Frontal cortex (tissue), 3 donors: ENCODE measurements at regions not wholly inside any gene's neighbourhood (a gene's known extent, or its start where the extent isn't known, plus 50 kb on each side); places are given as distances from the start of the nearest gene placed in this dataset.
"Not testable (repeated sequence)": the region's sequence is repeated elsewhere in the genome, so short reads cannot be mapped to it uniquely, and the experiment has no call there.

Source experiments
- DNase-seq, 2 donors: peaks; one replicate each; pipeline ENCODE4 v3.0.0; 2012; ENCODE audit warnings: low spot score in 2 of 2
- FAIRE-seq: peaks from 2 replicates; lab custom pipeline; 2012; peaks lifted over from hg19 to GRCh38; lab: Jason Lieb, UNC
- donor health status: control.
- donor health status: control.
- donor health status: control.

DNA sequence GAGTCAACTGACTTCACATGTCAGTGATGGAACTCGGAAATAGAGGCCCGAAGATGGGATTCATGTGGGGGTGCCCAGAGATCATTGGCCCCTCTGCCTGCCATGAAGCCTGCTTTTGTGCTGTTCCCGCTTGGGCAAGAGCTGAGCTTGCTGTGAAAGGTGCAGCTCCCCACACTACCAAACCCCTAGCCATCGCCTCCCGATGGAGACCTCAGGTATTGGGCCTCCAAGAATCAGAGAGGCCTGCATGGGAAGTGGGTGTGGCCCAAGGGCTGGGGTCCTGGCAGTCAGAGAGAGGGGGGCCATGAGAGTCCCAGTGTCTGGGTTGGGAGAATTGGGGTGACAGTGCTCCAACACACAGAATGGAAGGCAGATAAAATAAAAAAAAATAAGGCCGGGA, 160.9 kb downstream of the SOD2 start:
- FAIRE-seq (no peak), DNase-seq (no peak)

GRCh38 chr6:159529934-159530333, 163.1 kb downstream of the SOD2 start:
- FAIRE-seq = no peak
- DNase-seq = no peak

DNA sequence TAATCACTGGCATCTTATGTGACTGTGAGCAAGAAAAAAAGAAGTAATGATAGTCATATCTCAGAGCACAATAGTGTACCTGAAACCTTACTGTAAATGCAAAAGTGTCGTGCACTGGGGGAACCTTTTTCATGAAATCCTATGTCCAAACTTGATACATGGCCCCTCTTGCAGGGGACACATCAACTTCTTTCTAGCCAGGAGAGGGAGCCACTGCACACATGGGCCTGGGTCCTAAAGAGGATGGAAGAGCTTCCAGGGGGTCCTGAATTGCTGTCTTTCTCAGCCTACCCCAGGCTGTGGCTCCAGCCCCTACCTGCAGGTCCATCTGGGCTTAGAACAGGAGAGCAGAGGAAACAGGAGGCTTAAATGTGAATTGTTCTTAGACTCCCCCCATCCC, 165.7 kb downstream of the SOD2 start:
- FAIRE-seq = no peak
- no peak for DNase-seq

DNA sequence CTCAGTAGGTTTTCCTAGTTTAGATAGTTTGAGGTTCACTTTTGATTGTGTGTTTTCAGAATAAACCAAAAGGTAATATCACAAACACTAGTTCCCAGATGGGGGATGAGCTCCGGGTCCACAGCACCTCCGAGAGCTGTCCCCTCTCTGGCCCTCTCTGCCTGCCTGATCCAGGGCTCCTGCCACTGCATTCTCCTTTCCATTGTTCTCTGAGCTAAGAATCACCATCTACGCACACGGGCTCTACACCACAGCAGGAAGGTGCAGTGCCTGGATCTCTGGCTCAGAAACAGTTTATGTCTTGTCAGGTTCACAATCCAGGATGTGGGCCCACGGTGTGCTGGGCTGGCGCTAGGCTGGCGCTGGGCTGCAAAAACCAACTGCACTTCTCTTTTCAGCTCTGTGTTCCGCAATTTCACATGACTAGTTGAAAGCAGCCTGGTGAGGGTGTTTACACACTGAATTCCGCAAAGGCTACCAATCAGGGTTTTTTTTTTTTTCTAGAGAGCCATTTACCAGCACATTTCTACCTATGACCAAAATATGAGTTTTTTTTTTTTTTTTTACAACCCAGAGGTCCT, 167.5 kb downstream of the SOD2 start:
- no peak for FAIRE-seq
- no peak for DNase-seq

DNA sequence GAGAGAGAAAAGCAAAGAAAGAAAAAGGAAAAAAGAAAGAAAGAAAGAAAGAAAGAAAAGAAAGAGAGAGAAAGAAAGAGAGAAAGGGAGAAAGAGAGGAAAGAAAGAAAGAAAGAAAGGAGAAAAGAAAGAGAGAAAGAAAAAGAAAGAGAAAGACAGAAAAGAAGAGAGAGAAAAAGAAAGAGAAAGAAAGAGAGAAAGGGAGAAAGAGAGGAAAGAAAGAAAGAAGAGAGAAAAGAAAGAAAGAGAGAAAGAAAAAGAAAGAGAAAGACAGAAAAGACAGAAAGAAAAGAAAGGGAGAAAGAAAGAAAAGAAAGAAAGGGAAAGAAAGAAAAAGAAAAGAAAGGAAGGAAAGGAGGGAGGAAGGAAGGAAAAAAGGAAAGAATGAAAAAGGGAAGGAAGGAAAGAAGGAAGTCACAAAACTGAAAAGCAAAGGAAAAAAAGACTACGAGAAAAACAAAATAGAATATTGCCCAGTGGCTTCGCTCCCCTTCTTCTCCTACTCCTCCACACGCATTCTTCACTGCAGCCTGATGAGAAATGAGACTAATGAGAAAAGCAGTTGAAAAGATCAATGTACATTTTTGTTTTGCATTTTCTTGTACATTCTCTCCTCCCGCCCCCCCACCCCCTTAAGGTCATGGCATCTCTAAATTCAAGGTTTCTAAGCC, 170.0 kb downstream of the SOD2 start:
- no peak for DNase-seq
- no peak for FAIRE-seq

DNA sequence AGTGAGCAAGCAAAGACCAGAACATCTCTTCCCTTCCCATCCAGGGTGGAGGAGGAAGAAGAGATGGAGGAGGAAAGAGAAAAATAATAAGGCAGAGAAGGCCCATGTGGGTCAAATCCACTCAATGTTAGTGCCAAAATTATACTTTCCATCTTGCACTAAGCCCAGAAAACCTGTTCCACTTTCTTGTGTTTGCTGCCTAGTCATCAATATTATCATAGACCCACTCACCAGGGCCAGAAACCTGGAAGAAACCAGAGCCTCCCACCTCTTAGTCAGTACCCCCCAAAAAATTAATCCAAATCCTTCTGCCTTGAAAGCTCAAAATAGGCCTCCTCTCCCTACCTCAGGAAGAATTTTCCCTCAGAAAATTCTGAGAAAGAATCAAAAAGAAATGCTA, 171.1 kb downstream of the SOD2 start:
- FAIRE-seq (no peak), DNase-seq (no peak)

GRCh38 chr6:159520002-159520401, 173.0 kb downstream of the SOD2 start:
- FAIRE-seq (no peak), DNase-seq (no peak)

- not testable (repeated sequence) for FAIRE-seq, DNase-seq
Observed at GRCh38 chr6:159515811-159516210, 177.2 kb downstream of the SOD2 start.

DNA sequence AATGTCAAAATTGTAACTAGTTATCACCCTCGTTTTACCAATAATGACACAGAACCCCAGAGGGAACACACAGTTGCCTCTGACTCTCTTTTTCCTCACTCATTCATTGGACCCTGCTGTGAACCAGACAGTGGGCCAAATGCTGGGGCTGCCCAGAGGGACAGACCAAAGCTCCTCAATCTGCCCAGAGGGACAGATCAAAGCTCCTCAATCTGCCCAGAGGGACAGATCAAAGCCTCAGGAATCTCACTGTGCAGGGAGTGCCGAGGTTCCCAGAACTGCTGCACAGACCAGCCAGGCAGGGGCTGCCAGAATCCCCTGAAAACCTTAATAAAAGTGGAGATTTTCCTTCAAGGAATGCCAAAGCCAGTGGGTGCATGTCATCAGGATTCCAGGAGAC, 179.1 kb downstream of the SOD2 start:
- FAIRE-seq = no peak

DNA sequence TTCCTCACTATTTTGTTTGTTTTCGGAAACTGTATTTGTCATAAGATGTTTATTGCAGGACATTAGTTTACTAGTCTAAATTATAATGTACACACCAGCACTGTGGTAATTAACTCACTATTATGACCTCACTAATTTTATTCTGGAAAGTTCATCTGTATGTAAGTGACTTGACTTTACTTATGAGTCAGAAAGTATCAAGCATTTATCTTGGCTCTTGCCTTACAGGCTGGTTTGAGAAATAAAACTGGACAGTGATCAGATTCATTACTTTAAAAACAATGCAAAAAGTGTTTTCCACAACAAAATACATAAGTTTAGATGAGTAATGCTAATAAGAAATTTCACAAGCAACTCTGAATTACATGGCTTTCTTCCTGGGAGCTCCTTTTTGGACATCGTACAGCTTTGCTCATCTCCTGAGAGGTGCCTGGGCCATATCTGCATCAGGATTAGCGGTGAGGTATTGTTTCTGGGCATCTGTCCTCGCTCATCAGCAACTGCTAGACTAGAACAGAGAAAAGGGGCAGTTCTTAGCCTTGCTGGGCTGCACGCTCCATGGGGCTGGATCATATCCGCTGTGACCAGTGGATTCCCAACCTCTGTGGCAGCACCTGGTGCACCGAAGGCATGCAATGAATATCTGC, 179.8 kb downstream of the SOD2 start:
- no peak for FAIRE-seq

More for the DNA sequence above, 179.1 kb downstream of the SOD2 start:
- no peak for DNase-seq

DNA sequence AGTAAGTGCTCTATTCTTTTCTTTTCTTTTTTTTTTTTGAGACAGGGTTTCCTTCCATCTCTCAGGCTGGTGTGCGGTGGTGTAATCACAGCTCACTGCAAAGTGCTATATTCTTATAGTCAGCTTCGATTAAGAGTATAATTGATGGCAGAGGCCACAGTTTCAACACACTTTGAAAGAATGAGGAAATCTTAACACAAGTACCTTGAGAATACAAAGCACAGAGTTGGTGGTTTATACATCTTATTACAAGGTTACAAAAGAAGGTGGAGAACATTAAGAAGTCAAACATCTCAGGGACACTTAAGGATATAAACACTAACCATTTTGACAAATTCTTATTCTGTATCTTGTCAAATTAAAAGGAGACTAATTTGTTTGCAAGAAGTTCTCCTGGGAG, 180.5 kb downstream of the SOD2 start:
- DNase-seq (no peak), FAIRE-seq (no peak)

More for the DNA sequence above, 179.8 kb downstream of the SOD2 start:
- no peak for DNase-seq

DNA sequence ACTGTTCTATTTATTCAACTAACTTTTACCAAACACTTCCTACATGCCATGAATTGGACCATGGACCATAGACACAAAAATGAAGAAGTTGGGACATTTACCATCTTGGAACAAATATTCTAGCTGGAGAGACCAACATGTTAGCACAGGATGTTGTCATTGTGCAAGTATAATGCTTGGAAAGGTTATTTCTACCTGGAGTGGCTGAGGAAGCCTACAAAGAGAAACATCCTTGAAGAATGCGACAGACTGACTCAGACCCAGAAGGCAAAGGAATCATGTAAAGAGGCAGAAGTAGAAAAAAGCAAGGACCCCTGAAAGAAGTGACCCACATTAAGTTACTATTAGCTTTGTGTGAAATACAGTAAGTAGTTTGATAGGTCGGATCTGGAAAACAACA, 180.9 kb downstream of the SOD2 start:
- no peak for FAIRE-seq

DNA sequence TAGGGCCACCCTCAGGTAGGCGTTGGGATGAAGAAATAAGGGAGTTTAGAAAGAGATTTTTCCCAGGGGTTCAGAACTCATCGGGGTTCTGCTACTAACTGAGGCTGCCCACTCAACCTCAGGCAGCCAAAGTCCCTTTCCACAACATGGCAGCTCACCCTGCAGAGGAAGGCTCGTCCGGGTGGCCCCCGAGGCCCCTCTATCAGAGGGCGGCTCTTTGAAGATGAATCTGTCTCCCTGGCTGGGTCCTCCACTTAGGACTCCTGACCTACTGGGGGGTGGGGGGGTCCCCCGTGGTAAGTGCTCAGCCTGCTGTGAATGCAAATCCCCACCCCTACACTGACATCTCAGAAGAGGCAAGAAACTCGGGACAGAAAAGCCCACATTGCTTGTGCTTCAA, 182.9 kb downstream of the SOD2 start:
- no peak for FAIRE-seq
- no peak for DNase-seq

More for the DNA sequence above, 180.9 kb downstream of the SOD2 start:
- no peak for DNase-seq

GRCh38 chr6:159508931-159509330, 184.1 kb downstream of the SOD2 start:
- DNase-seq (no peak), FAIRE-seq (no peak)

- DNase-seq (no peak), FAIRE-seq (no peak)
Observed at GRCh38 chr6:159506048-159506447, 187.0 kb downstream of the SOD2 start.

DNA sequence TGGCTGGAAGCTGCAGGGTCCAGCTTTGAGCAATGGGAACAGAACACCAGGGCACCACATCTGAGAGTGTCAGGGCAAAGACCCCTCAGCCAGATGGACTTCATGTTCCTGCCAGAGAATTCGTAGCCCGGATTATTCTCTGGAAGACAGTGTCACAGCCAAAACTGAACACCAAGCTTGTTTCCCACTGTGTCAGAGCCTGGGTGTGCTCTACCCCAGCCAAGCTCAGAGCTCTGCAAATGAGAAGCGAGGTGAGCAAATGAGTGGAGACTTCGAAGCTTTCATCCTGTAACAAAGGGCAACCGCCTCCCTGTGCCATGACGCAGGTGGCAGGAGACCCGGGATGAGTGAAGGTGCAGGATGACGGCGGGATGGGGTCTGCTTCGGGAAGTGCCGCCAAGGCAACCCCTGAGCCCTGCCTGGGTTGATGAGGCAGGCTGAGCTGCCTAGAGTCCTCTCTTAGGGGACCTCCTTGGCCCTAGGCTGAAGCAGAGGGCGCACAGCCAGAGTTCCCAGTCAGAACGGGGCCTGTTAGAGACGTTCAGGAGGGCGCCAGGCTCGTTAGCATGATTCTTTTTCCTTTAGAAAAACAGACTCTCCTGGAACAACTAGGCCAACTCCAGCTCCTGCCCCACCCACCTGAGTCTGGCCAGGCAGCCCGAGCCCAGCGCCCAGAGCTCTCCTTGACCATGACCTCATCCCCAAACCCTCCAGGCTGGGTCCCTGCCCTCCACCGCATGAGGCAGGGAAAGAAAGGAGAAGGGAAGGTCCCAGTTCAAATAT, 187.7 kb downstream of the SOD2 start:
- FAIRE-seq (no peak), DNase-seq (no peak)

DNA sequence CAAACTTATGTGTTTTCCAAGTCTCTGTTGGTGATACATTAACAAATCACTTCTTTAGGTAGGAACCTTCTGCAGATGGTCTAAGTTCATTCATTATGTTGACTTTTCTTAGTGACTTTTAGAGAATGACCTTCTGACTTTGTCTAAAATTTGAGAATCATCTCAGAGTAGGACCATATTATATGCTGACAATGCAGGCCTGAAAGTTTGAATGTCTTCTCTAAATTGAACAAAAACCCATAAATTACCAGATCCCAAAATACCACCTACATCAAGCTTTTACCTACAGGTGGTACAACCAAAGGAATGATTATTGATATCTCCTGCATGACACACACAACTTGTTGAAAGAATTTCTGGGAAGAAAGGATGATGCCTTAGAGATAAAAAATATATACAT, 191.5 kb downstream of the SOD2 start:
- FAIRE-seq = no peak
- no peak for DNase-seq

GRCh38 chr6:159499034-159499433, 194.0 kb downstream of the SOD2 start:
- DNase-seq (no peak), FAIRE-seq (no peak)

GRCh38 chr6:159494586-159494972, 198.5 kb downstream of the SOD2 start:
- FAIRE-seq (no peak), DNase-seq (no peak)

GRCh38 chr6:159493898-159494585, 199.0 kb downstream of the SOD2 start:
- FAIRE-seq = no peak
- no peak for DNase-seq
